Erythroblast (primary cell): ENCODE measurements at regions not wholly inside any gene's neighbourhood (a gene's known extent, or its start where the extent isn't known, plus 50 kb on each side); places are given as distances from the start of the nearest gene placed in this dataset.

ENCODE experiments used
- GATA1 ChIP-seq: IDR thresholded peaks from 2 replicates; pipeline ENCODE4 v1.6.1; 2011; ENCODE audit warnings: low read depth, mild to moderate bottlenecking, control low read depth, low read length, moderate library complexity
- POLR2A ChIP-seq: IDR thresholded peaks from 2 replicates; pipeline ENCODE4 v1.6.1; 2011; ENCODE audit warnings: mild to moderate bottlenecking, low read length

DNA sequence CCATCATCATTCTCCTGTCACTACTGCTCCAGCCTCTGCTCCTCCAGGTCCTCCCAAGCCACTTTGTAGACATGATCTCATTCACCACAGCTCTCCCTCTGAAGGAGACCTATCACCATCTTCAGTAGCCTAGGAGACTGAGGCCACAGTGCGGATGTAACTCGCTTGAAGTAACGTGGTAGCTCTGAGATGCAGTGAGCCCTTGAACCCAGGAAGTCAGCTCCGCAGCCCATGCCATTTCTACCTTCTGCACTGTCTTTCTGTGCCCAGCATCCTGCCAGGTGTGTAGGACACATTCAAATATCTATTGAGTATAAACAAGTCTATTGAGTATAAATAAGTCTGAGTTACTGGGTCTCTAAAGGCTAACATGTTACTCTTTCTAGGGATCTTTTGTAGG is 164.4 kb downstream of the CDH26 start:
- TF ChIP-seq POLR2A (no peak), GATA1 (no peak)
